ENCODE measurements at regions not wholly inside any gene's neighbourhood (a gene's known extent, or its start where the extent isn't known, plus 50 kb on each side); places are given as distances from the start of the nearest gene placed in this dataset.

DNA sequence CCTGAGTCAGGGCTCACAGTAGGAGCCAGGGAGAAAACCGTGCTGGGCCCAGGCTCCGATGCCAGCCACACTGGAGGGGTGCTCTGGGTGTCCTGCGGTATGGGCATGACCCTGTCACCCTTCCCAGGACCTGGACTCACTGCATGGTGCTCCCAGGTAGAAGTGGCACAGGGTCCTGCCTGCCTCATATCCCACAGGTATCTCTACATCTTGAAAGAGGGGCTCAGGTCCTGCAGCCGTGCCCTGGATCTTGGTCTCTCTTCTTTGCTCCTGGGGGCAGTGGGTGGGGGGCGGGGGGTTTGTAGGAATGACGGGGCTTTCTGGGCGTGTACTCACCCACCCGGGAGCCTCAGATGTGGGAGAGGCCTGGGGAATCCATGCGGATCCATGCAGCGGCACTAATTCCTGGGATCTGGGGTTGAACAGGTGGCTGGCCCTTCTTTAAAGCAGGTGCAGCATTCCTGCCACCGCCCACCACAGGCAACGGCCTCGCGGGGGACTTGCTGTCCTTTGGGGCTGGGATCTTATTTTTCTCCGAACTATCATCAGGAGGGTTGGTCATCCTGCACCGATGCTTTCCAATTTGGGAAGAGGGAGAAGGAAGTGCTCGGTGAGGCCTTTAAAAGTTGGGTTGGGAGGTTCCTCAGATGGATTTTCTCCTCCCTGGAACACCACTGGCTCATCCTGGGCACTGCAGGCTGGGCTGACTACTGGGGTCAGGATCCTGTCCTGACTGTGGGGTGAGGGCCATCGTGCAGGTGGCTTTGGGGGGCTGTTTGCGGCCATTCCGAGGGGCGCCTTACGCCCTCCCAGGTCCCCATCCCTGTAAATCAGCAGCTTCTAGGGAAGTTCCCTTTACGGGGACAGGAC is 886.4 kb downstream of the BRD1 start:
- DNase-seq: no peak

DNA sequence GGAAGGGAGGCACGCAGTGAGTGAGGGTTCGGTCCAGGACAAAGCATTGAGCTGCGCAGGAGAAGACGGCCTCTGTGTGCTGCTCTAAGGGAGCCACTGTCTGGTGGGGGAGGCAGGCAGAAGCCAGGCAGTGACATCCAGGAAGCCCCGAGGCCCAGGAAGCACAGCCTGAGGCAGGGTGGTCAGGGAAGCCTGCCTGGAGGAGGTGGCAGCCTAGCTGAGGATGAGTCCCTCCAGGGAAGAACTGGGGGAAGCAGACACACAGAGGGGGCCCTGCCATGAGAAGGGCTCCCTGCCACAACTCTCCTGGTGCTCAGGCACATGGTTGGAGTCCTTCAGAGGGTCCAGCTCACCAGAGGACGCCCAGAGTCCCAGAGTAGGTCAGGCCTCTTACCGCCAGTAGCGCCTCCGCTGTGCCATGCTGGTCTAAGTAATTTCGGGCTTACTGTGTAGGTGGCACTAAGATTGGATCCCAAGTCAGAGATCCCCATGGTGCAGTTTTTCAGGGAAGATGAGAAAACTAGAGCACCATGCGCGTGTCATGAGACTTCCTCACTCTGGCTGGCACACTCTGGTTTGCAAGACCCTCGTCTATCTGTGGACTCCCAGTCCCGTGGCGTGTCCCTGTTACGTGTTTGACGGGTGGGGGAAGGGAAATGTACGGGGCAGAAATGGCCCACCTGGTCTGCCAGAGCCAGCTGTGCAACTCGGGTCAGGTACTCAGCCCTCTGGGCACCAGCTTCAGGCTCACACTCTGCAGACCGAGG is 887.2 kb downstream of the BRD1 start:
- DNase-seq: no peak

DNA sequence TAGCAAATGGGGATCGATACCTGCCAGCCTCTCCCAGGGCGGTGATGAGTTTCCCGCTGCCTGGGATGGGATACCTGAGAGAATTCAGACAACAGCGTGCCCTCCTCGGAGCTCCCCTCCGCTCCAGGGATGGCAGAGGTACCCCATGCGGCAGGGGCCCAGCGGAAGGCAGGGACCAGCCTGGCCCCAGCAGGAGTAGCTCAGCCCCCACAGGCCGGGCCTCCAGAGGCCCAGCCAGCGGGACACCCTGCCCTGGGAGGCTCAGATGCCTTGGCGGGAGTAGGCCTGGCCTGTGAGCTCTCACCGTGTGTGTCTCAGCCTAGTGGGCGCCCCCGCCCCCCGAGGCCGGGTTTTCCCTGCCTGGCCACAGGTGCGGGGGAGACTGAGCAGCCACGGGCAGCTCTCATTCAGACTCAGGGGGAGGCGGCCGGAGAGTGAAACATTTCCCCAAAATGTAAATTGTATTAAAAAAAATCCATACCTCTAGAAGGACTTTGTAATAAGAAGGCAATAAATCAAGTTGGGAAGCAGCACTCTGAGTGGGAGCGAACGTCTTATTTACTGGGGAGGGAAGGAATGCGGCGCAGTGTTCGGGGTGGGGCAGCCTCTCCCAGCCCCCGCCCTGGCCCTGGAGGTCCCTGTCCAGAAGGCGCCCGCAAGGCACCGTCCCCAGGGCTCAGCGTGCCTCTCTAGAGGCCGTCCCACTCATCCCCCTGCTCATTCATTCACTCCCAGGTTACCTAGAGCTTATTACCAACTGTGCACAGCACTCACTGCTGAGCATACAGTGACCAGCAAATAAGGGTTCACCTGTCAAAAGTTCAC is 888.0 kb downstream of the BRD1 start:
- DNase-seq: no peak

DNA sequence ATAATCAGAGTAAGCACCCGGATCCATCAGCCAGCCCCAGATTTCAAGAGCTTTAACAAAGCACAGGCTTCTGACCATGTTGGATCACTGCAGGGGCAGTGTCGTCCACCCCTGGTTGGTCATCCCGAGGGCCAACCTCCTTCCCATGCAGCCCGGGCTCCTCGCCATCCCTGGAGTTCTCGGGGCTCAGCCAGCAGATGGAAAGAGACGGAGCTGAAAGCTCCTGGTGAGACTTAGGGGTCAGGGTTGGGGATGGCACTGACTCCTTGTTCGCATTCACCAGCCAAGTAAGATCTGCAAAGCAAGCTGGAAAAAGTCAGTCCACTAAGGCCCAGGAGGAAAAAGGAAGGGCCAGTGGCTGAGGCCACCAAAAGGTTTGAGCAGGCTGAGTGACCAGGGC is 888.9 kb downstream of the BRD1 start:
- no peak for DNase-seq

DNA sequence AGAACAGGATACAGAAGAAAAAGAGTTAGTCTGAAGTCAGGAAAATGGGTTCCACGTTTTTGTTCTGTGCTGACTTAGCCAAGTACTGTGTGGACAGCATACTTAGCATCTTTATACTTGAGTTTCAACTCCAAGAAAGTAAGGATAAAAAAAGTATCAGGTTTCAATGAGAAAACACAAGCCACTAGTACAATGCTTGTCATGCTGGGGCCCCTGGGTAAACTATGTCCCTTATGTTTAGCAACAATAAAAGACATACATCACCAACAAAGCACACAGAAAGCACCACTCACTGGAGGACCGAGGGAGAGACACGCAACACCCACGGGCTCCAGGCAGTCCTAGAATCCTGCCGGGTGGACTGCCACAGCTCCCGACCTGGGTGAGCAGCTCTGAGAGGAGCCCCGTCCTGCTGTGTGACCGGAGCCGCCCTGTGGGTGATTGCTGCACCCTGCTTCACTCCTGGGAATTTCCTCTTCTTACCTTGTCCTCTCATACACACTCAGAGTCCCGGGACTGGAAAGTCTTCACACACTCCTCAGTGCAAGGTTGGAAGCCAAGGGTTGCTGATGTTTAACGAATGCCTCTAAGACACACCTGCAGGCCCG is 890.5 kb downstream of the BRD1 start:
- no peak for DNase-seq

DNA sequence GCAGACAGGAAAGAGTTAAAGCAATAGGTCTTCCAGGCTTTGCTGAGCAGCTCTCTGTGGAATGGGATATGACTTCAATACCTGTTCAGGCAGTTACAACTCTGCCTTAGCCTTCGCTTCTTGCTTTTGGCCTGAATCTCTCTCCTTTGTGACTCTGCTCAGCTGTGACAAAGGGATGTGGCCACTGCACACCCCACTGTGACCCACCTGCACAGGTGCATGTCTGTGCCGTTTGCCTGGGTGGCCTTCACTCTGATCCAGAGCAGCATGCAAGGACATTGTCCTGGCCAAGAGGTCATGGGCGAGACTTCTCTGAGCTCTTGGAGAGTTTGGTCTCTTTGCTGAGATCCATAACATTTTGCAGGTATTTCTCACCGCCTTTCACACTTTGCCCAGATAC is 891.3 kb downstream of the BRD1 start:
- no peak for DNase-seq

DNA sequence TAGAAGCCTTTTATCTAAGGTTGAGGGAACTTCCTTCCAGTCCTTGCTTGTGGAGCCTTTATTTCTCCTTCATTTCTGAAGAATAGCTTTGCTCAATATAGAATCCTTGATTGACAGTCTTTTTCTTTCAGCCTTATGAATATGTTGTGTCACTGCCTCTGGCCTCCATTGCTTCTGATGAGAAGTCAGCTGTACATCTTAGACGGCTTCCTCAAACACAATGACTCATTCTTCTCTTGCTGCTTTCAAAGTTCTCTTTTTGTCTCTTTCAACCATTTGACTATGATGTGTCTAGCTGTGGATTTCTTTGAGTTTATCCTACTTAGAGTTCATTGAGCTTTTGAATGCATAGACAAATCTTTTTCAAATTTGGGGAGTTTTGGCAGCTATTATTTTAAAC is 893.2 kb downstream of the BRD1 start:
- DNase-seq: no peak

DNA sequence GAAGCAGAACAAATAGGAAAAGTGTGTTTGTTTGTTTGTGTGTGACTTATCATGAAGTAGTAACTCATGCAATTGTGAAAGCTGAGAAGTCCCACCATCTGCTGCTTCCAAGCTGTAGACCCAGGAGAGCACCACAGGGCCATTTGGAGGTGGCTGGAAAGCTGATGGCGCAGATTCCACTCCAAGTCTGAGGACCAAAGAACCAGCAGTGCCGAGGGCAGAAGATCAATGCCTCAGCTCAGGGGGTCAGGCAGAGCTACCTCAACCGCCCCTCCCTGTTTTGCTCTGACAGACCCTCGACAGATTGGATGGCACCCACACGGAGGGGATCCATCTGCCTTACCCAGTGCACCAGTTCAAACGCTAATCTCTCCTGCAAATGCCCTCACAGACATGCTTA is 896.2 kb downstream of the BRD1 start:
- no peak for DNase-seq

DNA sequence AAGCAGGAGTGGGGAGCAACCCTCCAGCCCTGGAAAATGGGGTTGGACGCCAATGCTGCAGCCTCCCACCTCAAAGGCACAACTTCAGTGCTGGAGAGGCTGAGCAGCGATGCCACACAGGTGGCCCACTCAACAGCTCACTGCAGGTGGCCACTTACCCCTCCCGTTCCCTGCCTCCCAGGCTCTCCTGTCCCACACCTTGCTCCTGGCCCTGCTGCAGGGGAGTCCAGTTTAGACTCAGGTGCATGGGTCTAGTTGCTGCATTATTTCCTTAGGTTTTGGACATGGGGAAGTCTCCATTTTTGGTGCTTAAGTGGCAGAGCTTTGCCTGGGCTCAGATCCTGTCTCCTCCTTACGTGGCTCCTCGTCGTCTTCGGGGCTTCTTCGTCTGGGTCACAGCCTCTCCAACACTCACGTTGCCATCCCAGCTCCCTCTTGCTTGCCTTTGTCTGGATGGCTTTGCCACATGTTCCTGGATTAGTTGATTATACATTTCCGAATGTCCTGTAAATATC is 898.3 kb downstream of the BRD1 start:
- no peak for DNase-seq

DNA sequence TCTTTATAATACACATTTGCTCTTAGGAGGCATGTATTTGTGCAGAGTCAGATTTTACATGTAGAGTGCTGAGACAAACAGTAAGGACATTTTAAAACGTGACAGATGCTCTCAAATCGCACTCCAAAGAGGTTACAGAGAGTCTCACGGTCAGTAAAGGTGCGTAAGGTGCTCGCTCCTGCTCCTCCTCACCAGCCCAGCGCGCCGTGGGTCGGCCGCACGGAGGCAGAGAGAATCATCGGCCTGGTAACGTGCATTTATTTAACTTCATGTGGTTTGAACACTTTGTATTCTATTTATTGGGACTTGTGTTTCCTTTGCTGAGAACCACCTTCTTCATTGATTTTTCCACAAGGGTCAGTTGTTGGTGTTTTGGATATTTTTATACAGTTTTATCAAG is 900.1 kb downstream of the BRD1 start:
- DNase-seq: no peak

DNA sequence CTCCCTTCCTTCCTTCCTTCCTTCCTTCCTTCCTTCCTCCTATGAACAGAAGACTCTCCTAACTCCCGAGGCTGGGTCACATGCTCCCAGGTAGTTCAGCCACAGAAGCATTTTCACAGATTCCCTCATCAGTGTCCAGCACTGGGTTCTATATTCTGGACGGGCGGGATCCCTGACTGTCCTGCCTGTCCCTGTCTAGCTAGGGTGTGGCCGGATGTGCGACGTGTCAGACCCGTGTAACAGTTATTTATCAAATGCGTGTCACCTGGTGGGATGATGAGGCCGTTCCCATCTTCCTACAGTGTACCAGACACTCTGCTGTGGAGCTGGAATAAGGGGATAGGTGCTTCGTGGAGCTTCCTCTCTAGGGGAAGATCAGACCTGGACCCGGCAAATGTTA is 901.0 kb downstream of the BRD1 start:
- DNase-seq: no peak

DNA sequence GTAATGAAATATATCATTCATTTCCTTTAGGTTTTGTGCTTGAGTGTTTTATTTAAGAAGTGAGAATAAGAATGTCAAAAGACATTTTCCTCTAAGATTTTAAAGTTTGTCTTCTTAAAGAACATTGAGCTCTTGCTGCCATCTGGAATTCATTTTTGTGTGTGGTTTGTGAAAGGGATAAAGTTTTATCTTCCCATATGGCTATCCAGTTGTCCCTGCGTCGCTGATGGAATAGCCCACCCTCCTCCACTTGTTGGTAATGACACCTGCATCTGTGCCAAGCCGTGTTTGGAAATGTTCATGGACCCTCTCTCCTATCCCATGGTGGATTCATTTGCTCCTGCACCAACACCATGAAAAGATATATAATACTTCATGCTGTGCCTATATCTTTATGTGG is 901.5 kb downstream of the BRD1 start:
- DNase-seq: no peak

DNA sequence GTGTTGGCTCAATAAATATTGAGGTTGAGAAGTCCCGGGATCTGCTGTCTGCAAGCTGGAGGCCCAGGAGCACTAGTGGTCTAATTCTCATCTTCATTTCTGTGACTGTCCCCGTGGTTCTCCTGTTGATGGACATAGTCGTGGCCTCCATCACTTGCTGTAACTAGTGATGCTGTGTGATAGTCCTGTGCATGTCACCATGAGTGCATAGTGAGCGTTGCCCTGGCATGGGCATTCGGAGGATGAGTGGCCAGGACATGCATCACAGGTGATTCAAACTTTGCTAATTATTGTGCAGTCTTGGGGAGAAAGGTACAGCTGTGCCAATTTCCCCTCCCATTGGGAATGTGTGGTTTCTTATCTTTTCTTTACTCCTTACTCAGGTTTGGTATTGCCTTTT is 902.2 kb downstream of the BRD1 start:
- DNase-seq: no peak

DNA sequence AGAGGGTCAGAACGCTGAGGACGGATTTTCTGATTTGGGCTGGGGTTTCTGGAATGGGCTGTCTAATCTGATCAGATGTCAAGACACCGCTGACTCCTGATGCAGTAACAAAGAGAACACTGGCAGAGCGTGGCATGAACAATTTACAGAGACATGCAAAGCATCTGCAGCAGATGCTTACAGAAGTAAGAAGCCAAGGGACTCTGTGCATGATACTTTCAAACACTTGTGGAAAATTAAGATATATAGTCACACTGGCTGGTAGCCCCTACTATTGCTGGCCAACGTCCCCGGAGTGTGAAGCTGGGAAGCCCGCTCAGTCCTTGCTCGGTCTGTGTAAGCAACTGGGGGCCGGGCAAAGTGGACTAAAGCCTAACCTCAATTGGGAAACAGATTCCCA is 903.7 kb downstream of the BRD1 start:
- no peak for DNase-seq

DNA sequence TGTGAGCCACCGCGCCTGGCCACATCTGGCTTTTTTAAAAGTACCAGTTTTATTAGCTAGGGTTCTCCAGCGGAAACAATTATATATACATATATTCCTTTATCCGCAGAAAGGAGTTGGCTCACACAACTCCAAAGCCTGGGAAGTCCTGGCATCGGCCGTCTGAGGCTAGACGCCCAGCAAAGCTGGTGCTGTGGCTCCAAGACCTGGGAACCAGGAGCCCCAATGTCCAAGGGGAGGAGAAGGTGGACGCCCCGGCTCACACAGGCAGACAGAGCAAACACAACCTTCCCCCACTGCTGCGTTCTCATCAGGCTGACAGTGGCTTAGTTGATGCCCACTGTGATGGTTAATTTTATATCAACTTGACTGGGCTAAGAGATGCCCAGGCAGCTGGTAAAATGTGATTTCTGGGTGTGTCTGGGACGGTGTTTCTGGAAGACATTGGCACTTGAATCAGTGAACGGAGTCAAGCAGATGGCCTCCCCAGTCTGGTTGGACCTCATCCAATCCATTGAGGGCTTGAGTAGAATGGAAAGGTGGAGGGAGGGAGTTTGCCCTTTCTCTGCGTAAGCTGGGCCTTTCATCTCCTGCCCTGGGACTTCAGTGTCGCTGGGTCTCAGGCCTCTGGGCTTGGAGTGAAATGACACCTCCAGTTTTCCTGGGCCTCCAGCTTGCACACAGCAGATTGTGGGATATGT is 904.4 kb downstream of the BRD1 start:
- DNase-seq: no peak

DNA sequence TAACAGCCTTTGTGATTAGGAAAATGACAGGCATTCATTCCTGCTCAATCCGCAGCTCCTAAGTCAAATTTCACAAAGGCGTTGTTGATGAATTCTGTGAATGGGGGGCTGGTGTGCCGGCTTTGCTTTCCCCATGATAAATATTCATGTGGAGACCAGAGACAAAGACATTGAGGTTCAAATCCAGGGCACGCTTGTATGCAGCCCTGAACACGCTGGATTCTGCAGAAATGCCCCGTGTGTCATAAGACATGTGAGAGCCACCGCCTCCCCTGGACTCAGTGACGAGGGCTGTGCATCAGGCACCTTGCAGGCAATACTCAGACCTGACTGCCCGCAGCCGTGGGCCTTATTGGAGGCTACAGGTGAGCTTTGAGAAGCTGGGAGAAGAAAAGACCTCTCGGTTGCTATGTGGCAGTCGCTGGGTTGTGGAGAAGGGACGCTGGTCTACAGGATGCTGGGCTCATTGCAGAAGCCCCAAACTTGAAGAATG is 906.2 kb downstream of the BRD1 start:
- DNase-seq: peak in 1 of 2 experiments; percentile 7

DNA sequence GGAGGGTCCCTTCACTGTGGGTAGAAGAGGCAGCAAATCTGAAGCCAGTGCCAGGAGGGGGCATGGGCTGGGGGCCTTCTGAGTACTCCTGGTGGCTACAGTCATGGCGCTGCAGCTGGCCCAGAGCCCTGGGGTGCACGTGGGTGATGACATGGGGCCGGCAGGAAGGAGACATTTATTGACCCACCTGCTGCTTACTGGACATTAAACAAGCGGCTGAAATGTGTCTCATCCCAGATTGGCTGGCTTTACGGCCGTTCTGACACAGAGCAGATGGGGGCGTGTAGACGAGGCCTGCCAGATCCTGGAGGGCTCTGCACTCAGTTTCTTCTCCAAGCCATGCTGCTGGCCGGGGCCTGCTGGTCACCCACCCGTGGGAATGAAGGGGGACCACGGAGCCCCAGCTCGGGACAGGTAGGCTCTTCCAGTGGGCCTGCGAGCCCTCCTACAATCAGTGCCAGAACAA is 906.9 kb downstream of the BRD1 start:
- DNase-seq: no peak

DNA sequence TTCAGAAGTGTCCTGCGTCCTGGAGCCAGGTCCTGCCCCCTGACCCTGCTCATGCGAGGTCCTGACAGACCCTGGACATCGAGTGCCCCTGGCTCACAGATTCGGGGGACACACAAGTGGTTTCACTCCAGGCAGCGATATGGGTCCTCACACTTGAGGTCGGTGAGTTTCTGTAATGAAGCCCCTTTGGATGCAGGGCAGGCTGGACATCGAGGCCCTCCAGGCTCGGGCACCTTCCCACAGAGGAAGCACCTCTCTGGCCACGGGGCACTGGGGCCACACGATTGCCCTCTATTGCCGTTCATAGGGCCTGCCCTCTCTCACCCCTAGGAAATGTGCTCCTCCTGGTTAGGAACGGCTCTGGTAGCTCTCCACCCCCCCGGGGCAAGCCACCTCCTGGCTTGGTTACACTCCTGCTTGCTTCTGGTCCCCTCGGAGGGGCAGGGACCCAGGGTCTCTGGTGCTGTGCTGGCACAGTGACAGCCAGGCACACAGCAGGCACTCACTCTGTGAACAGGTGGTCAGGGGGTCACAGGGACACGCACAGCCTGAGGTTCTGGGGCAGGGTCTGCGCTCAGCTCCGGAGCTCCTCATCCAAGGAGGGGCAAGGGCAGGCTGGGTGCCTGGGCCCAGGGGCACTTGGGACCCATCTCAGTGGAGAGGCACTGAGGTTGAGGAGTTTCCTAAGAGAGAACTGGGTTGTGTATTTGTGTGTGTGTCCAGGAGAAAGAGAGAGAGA is 907.7 kb downstream of the BRD1 start:
- DNase-seq: peak in 1 of 2 experiments; percentile 8

DNA sequence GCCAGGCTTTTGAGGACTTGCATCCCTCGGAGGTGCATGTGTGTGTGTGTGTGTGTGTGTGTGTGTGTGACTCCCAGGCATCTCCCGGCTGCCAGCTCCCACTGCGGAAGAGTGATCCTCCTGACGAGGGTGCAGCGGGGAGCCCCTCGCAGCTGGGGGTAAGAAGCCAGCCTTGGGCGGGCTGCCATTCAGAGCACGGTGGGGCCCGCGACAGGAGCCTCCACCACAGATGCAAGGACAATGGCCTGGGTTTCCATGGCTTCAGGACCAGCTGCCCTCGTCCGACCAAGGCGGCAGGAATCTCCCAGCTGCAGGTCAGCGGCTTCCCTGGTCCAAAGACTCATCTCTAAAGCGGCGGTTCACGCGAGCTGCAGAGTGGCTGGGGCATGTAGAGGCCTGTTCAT is 908.5 kb downstream of the BRD1 start:
- peak in 1 of 2 experiments; percentile 9 for DNase-seq

DNA sequence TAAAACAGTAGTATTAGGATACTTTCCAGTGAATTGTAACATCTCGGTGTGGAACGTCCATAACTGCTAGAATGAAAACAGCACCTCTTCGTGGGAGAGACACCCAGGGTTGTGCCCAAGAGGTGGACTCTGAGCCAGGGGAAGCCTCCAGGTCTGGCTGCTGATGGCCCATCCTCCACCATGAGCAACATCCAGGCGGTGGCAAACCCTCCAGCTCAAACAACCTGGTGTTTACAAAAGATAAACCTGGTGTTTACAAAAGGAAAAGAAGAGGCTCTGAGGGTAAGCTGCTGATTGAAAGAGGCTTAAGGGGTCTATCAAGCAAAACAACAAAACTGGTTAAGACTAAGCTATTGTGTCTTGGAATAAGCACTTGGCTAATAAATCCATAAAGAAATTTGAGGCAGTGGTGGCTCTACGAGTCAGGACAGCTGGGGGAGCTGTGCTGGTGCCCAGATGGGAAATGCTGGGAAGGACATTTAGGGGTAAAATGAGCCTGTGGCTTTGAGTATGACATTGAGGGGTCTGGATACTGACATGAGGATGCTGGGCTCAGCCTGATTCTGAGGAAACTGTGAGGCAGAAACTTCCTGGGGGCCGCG is 909.0 kb downstream of the BRD1 start:
- no peak for DNase-seq

All from activated T-cell treated with anti-CD3 and anti-CD28 coated beads, Interleukin-2, amount 50 U/mL, for 48 hours (primary cell).